HG02759 (cell line): ENCODE measurements at regions not wholly inside any gene's neighbourhood (a gene's known extent, or its start where the extent isn't known, plus 50 kb on each side); places are given as distances from the start of the nearest gene placed in this dataset.
"Not testable (repeated sequence)": the region's sequence is repeated elsewhere in the genome, so short reads cannot be mapped to it uniquely, and the experiment has no call there.

Source experiments
- ATAC-seq: cut with Tn5 transposase; IDR thresholded peaks from one replicate; pipeline ENCODE4 v1.9.1; 2021; ENCODE audit warnings: mild to moderate bottlenecking, moderate library complexity; ENCODE audit not compliant: unreplicated experiment

DNA sequence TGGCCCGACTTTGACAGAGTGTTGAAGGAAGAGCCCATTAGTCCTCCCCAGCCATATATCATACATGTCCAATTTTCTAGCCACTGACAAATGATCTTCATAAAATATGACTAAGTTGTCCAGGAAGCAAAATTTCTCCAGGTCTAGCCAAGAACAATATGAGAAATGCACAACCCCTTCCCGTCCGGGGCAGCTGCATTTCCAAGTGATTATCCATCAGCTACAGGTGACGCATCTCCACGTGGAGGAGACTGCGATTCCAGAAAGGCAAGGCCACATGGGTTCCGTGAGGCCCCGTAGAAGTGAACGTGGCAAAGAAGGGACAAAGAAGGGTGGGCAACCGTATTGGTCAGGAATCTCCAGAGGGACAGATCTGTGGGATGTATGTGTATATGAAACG lies 118.6 kb downstream of the ATP6V0E2 start:
- ATAC-seq, result not testable (repeated sequence)

DNA sequence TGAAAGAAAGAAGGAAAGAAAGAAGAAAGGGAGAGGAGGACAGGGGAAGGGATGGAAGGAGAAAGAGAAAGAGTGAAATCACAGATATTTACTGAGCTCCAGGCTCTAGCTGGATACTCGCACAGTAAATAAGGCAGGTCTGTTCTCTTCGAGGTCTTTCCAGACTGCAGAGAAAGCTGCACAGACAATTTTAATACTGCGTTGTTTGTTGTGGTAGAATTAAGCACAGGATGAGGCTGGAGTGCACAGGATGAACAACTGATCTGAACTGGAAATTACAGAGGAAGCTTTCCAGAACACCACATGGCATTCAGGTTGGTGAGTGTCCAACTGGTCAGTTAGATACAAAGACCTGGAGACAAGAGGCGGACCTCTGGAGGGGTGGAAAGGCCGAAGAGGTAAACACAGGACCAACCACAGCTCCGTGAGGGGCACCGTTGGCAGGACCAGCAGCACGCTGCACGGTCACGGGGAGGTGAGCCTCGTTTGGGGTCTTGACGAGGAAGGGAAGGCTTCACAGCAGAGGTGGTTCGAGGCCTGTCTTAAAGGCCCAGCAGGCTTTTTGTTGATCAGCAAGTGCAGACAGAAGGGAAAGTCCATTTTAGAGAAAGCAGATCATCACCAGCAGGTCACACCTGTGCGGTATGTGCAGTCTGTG lies 121.7 kb downstream of the ATP6V0E2 start:
- not testable (repeated sequence) for ATAC-seq

DNA sequence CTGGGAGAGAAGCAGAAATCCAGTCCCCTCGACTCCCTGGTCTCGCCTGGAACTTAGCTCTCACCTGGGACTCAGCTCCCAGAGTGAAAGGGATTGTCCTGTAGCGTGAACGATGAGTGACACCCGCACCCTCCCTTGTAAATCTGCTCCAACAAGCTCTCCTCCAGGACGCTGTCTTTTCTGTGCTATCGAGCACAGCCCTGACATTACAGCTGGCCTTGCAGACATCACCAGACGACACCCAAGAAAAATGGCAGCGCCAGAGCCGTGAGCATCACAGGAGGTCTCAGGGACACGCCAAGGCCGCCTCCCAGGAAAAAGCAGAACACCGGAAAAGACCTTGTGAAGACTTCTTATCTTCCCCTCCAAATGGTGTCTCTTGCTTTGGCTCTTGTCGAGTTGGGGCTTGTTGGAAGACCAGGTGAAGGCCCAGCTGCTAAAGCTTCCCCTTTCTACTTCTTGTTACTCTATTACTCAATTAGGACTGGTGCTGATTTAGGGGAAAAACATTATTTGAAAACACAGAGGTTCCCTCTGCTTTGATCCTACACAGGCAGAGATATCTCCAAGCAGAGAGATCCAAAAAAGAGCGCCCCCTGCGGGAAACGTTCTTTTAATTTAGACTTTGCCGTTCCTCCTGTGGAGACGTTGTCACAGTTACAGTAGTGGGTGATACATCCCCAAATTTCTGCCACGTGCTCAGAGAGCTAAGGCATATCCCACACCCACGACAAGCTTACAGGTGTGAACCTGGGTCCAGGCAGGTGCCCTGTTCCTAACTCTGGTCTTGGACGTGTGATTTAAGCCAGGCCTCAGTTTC lies 127.2 kb downstream of the ATP6V0E2 start:
- not testable (repeated sequence) for ATAC-seq

DNA sequence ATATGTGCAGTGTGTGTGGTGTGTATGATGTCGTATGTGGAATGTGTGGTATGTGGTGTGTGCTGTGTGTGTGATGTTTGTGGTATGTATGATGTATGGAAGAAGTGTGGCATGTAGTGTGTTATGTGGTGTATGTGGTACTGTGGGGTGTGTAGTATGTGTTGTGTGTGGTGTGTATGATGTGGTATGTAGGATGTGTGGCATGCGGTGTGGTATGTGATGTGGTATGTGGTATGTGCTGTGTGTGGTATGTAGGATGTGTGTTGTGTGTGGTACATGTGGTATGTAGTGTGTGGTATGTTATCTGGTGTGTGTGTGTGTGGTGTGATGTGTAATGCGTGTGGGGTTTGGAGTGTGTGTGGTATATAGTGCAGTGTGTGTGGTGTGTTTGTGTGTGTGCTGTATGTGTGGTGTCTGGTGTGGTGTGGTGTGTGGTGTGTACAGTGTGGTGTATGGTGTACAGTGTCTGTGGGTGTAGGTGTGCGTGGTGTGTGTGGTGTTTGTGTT lies 129.6 kb downstream of the ATP6V0E2 start:
- ATAC-seq, result no peak

DNA sequence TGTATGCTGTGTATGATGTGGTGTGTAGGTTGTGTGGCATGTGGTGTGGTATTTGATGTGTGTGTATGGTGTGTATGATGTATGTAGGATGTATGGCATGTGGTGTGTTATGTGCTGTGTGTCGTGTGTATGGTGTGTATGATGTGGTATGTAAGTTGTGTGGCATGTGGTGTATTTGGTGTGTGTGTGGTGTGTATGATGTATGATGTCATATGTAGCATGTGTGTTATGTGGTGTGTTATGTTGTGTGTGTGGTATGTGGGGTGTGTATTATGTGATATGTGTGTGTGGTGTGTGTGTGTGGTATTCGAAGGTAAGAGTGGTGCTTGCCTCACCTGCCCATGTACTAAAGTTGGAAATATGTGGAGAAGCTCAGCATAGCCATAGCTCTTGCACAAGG lies 130.2 kb downstream of the ATP6V0E2 start:
- not testable (repeated sequence) for ATAC-seq

DNA sequence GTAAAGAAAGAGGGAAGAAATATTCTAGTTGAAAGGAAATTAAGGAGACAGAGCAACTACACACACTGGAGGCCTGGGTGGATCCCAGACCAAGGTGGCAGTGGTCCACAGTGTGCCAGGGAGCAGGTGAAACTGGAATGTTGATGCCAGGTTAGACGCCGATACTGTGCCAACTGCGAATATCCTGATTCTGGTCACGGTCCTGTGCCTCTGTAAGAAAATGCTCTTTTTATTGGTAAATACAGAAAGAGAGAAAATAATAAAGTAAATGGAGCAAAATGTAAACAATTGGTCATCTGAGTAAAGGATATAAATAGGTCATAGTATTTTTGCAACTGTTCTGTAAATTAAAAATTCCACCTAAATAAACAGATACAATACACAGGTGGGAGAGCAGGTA lies 131.1 kb downstream of the ATP6V0E2 start:
- not testable (repeated sequence) for ATAC-seq

DNA sequence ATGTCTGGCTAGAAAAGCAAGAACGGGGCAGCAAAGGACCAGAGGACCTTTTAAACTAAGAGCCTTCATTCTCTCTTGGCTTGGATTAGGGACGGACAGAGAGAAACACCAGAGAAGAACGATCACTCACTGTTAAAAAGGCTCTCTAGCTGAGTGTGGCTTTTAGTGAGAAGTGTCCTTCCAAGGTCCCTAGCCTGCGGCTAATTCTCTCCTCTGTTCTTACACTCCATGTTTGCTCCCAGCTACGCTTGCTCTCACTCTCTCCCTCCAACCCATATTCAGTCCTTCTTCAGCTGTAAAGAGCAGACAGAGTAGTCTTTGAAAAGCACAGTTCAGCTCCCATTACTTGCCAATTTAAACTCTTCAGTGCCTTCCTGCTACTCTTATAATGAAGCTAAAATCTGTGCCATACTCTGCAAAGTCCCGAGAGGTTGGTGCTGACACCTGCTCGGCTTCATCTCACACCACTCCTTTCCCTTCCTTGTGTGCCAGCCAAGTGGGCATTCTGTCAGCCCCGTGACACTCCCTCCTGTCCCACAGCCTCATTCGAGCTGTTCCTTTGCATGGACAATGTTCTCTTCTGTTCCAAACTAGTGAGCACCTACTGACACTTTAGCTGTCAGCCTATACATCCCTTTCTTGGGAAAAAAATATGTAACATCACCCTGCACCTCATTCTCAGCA lies 136.0 kb downstream of the ATP6V0E2 start:
- not testable (repeated sequence) for ATAC-seq

DNA sequence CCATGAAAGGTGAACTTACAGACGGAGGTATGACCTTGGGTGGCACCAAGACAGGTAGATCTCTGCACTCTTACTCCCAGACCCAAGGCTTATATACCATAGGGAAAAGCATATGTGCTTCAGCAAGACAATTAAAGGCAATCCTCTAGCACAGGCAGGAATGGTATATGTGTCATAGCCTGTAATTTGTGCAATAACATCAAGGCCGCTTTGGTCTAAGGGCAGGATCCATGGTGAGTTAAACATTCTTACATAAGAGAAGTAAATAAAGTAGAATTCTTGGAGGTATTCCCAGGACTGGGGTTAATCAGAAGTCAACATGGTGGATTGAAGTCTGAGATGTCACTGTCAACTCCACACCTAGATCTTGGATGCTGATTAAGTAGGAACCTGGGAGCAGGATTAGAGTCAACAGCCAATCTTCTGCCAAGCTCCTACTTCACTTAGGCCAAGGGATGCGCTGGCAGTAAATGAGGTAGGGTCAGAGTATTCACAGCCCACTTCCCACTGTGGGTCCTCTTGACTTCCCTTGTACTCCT lies 143.0 kb downstream of the ATP6V0E2 start:
- ATAC-seq, result not testable (repeated sequence)

DNA sequence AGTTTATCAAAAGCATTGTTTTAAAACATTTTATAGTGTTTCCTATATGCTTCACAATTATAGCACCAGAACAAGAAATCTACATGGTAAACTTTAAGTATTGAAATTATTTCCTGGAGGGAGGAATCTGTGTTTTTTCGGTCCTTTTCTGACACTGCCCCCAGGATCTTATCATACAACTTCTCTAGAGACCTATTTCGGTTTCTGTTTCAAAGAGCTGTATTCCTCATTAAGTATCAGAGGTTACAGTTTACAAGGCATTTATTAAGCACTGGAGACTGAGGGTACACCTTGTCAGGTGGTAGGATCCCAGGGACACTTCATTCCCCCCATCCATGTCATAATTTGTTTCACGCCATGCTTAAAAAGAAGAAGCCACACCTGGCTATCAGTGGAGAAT lies 146.4 kb downstream of the ATP6V0E2 start:
- not testable (repeated sequence) for ATAC-seq

DNA sequence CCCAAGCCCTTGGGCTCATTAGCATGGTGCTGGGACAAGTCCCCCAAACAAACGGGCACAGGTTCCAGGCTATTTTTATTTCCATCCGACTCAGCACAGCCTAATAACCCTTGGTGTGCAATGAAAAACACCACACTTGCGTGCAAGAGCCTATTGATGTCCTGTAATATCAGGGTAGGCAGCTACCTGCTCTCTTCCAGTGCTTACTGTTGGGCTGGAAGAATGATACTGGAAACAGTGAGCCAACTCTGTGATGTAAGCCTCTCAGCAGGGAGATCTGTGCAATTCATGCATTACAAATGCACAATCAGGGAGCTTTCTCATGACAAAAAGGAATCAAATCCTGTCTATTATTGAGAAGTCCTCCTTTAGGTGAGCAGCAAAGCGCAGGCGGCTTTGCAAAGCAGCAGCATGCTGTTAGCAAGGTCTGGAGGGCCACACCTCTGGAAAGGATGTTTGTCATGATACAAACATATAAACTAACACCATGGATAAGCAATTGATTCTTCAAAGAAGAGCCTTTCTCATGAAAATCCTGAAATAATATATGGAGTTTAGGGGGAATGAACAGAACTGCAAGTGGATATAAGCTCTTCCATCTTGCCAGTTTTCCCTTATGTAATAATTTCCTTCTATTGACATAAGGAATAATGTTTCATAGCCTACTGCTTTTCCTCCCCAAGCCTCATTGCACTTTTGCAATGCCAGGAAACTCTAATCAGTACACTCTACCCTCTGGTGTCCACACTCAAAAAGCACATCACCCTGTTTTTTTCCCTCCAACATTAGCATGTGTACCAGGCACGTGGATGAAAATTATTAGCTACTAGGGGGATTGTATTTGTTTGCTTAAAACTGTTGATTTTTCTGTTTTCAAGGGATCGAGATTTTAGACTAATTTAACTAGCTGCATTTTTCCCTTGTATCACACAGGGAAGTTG lies 151.1 kb downstream of the ATP6V0E2 start:
- ATAC-seq, result not testable (repeated sequence)

DNA sequence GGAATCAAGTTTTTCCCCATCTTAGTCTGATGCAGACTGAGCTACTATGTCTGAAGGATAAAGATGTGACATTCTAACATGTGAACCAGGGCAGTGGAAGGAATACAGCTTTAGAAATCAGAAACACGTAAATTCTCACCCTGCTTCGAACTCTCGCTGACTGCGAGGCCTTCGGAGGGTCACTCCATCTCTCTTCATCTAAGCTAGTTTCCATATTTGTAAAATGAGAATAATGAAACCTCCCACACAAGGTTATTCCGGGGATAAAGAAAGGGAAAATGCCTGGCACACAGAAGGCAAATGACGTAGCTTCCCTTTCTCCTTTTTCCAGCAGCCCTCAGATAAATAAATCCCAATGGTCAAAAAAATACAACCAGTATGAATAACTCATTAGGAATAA lies 152.0 kb downstream of the ATP6V0E2 start:
- not testable (repeated sequence) for ATAC-seq

DNA sequence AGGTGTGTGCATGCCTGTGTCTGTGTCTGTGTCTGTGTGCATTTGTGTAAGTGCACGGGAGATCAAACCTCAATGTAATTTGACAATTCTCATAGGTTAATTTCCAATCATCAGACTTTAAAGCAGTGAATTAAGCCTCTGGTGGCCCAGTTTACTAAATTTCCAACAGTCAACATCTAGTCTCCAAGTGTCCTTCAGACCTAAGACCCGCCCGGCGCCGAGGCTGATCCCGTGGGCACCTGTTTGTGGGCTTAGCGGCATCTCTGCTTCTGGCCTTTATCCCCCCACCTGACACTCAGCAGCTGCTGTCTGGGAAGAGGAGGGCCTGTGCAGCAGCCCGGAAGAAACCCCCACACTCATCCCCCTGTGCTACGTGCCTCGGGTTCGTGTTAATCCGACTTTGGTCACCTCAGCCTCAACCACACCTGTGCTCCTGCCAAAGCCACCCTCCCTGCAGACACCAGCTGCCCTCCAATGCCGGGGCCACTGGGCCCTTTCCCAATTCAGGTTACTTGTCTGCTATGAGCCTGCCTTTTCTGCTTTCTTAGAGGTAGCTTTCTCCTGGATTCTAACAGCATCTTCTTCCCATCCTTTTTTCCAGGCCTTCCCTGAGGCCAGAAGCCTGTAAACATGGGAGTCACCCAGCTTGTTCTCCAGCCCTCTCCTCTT lies 154.7 kb downstream of the ATP6V0E2 start:
- not testable (repeated sequence) for ATAC-seq

DNA sequence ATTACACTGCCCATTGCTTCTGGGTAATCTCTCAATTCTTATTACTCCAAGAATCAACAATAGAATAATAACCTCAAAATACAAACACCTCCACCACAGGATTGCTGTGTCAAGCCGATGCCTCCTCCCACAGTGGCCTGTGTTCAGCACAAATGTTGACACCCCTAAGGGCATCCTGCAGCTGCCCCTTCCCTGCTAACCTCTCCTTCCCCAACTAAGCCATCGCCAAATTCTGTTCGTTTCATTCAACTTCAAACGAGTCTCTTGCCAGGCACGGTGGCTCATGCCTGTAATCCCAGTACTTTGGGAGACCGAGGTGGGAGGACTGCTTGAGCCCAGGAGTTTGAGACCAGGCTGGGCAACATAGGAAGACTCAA lies 155.2 kb downstream of the ATP6V0E2 start:
- ATAC-seq, result not testable (repeated sequence)

DNA sequence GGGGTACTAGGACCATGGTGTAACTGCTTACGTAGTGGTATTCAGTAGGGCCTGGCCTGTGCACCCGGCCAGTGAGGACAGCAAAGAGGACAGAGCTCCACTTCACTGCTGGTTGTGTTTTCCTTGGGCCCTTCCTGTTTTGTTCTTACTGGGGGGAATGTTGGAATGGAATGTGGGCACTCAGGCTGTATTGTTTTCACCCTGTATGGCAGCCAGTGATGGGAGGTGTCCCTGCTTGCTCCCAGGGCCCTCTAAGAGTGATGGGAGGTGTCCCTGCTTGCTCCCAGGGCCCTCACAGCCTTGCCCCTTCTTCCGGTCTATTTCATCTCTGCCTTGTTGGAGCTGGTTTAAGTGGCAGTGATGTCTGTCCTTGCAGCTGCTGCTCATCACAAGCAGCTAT lies 158.0 kb downstream of the ATP6V0E2 start:
- not testable (repeated sequence) for ATAC-seq

DNA sequence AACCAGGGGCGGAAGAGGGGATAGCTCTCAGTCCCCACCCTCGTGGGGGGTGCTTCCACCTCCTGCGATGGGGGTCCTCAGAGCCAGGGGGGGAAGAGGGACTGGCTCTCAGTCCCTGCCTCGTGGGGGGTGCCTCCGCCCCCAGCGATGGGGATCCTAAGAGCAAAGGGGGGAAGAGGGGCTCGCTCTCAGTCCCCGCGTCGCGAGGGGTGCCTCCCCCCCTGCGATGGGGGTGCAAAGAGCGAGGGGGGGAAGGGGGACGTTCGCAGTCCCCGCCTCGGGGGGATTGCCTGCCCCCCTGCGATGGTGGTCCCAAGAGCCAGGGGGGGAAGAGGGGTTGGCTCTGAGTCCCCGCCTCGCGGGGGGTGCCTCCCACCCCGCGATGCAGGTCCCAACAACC lies 159.9 kb downstream of the ATP6V0E2 start:
- ATAC-seq, result not testable (repeated sequence)

DNA sequence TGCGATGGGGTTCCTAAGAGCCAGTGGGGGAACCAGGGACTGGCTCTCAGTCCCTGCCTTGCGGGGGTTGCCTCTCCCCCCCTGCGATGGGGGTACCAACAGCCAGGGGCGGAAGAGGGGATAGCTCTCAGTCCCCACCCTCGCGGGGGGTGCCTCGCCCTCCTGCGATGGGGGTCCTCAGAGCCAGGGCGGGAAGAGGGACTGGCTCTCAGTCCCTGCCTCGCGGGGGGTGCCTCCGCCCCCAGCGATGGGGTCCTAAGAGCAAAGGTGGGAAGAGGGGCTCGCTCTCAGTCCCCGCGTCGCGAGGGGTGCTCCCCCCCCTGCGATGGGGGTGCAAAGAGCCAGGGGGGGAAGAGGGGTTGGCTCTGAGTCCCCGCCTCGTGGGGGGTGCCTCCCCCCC lies 162.0 kb downstream of the ATP6V0E2 start:
- ATAC-seq, result not testable (repeated sequence)

DNA sequence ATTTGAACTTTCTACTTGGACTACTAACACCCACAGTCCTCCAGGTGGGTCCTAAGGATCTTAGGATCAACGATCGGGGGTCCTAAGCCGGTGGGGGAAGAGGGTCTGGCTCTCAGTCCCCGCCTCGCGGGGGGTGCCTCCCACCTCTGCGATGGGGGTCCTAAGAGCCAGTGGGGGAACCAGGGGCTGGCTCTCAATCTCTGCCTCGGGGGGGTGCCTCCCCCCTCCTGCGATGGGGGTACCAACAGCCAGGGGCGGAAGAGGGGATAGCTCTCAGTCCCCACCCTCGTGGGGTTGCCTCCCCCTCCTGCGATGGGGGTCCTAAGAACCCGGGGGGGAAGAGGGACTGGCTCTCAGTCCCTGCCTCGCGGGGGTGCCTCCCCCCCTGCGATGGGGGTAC lies 165.3 kb downstream of the ATP6V0E2 start:
- not testable (repeated sequence) for ATAC-seq

DNA sequence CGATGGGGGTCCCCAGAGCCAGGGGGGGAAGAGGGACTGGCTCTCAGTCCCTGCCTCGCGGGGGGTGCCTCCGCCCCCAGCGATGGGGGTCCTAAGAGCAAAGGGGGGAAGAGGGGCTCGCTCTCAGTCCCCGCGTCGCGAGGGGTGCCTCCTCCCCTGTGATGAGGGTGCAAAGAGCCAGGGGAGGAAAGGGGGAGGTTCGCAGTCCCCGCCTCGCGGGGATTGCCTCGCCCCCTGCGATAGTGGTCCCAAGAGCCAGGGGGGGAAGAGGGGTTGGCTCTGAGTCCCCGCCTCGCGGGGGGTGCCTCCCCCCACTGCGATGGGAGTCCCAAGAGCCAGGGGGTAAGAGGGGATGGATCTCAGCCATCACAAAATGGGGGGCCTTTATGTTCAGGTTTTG lies 168.5 kb downstream of the ATP6V0E2 start:
- not testable (repeated sequence) for ATAC-seq

DNA sequence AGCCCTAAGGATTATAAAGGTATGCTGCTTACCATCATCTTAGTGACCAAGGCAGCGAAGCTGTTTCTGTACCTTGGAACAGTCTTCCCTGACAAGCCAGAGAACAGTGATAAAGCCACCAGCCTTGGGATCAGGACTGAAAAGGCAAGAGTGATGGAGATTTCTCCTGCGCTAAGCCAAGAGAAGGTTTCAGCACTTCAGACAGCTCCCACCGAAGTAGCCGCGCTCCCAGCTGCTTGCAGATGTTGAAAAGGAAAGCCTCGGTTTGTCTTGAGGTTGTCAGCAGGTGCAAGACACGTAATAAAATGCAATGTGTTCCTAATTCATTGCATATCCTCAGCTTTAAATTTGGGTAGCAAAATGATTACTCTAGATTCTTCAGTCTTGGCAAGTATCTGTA lies 171.0 kb downstream of the ATP6V0E2 start:
- not testable (repeated sequence) for ATAC-seq
